ENCODE measurements at regions not wholly inside any gene's neighbourhood (a gene's known extent, or its start where the extent isn't known, plus 50 kb on each side); places are given as distances from the start of the nearest gene placed in this dataset.

DNA sequence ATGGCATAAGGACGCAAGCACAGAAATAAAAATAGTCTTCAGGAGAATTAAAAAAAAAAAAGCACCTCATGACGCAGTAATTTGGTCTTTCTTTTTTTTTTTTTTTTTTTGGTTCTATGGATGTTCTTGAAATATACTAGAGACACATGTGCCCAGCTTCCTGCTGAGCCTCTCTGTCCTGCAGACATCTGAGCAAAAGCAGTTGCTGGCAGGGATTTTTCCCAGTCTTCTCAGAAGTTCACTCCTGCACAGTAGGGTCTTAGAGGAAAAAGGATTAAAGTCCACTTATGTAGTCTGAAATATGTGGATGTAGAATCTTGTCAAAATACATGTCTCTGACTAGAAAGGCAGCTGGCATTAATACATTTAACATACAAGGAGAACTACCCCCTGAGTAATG lies 1888.1 kb upstream of the SEL1L start:
- H3K4me3 ChIP-seq, result no peak overlapping the region
- no peak overlapping the region for H3K27ac ChIP-seq
- DNase-seq, result no peak
- peaks cover 0 to 6% (median 0%) of the 10 kb centered on the region in 4 donors for H3K4me1 ChIP-seq
- no peaks in the 10 kb centered on the region for H3K27me3 ChIP-seq
- 83 to 90% methylated on average over 2 of the region's 2 CpGs for WGBS, 2 donors (ENCODE audit: low coverage in 1 of 2)
- no peaks in the 10 kb centered on the region for H3K9me3 ChIP-seq
- no peak for TF ChIP-seq EP300 (IDR thresholded peaks at IDR 0.05; ENCODE audit: low read depth)
- TF ChIP-seq, protein P1, sequence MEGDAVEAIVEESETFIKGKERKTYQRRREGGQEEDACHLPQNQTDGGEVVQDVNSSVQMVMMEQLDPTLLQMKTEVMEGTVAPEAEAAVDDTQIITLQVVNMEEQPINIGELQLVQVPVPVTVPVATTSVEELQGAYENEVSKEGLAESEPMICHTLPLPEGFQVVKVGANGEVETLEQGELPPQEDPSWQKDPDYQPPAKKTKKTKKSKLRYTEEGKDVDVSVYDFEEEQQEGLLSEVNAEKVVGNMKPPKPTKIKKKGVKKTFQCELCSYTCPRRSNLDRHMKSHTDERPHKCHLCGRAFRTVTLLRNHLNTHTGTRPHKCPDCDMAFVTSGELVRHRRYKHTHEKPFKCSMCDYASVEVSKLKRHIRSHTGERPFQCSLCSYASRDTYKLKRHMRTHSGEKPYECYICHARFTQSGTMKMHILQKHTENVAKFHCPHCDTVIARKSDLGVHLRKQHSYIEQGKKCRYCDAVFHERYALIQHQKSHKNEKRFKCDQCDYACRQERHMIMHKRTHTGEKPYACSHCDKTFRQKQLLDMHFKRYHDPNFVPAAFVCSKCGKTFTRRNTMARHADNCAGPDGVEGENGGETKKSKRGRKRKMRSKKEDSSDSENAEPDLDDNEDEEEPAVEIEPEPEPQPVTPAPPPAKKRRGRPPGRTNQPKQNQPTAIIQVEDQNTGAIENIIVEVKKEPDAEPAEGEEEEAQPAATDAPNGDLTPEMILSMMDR (IDR thresholded peaks at IDR 0.05), result no peak
- TF ChIP-seq POLR2A (IDR thresholded peaks at IDR 0.05), result no peak
- no peak for TF ChIP-seq POLR2AphosphoS5 (IDR thresholded peaks at IDR 0.05)
- intact Hi-C loops (cut with DNase I; ENCODE audit: low total_unique reads), result loop anchor here (2.0 kb wide), 1 partner anchor 47 kb away; no protein-coding TSS in a partner anchor
- in situ Hi-C loops (cut with MboI; ENCODE audit: low pct_ligation_motif_present in 1 of 4, low pct_unique_long_range_greater_than_20kb in 1 of 4, low sequenced_read_pairs in 3 of 4), result no loop called here
- no peaks in the 10 kb centered on the region for H3K36me3 ChIP-seq

DNA sequence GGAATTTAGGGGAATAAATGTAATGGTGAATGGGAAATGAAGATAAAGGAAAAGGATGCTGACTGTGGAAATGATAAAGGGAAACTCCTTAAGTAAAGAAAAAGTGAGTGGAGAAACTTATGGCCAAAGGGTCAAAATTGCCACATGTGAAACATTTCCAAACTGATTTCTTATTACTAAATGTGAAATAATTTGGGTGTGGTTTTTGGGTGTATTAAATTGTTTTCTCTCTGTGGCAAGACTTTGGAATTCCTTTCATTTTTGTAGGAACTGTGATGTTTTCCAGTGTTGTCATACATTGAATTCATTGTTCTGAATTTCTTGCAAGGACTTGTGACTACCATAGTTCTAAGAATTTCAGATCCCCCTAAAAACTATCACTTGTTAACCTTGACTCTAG lies 1891.5 kb upstream of the SEL1L start:
- Histone ChIP-seq H3K4me3 (no peak overlapping the region), H3K4me1 (peaks cover 0 to under 1% (median 0%) of the 10 kb centered on the region in 4 donors), H3K9me3 (no peaks in the 10 kb centered on the region), H3K36me3 (no peaks in the 10 kb centered on the region), H3K27ac (no peak overlapping the region), H3K27me3 (no peaks in the 10 kb centered on the region)
- intact Hi-C loops (cut with DNase I; ENCODE audit: low total_unique reads), result no loop called here
- in situ Hi-C loops (cut with MboI; ENCODE audit: low pct_ligation_motif_present in 1 of 4, low pct_unique_long_range_greater_than_20kb in 1 of 4, low sequenced_read_pairs in 3 of 4), result no loop called here
- DNase-seq, result no peak
- TF ChIP-seq POLR2A (IDR thresholded peaks at IDR 0.05), result no peak

DNA sequence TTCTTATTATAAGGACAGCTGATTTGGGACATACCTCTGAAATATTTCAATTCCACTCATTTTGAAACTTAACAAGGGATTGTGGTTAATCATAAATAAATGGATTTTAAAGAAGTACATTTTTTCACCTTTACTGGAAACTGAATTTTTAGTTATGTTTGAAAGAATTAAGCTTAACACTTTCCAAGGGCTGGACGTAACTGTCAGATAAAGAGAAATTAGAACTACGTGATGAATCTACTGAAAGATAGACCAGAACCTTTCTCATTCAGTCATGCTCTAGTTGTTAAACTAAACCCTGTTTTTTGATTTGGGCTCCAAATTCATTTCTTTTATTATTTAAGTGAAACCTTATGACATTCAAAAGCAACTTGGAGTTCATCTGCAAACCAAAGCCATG lies 1892.1 kb upstream of the SEL1L start:
- Histone ChIP-seq H3K27me3 (no peaks in the 10 kb centered on the region), H3K9me3 (no peaks in the 10 kb centered on the region), H3K27ac (no peak overlapping the region), H3K4me3 (no peak overlapping the region), H3K36me3 (no peaks in the 10 kb centered on the region), H3K4me1 (no peaks in the 10 kb centered on the region)
- no peak for TF ChIP-seq EP300 (IDR thresholded peaks at IDR 0.05; ENCODE audit: low read depth)
- no peak for TF ChIP-seq POLR2A (IDR thresholded peaks at IDR 0.05)
- TF ChIP-seq, protein P1 (IDR thresholded peaks at IDR 0.05), result no peak
- no peak for TF ChIP-seq POLR2AphosphoS5 (IDR thresholded peaks at IDR 0.05)
- WGBS, 2 donors (ENCODE audit: low coverage in 1 of 2), result 88 to 90% methylated on average over 2 of the region's 2 CpGs
- in situ Hi-C loops (cut with MboI; ENCODE audit: low pct_ligation_motif_present in 1 of 4, low pct_unique_long_range_greater_than_20kb in 1 of 4, low sequenced_read_pairs in 3 of 4), result no loop called here
- intact Hi-C loops (cut with DNase I; ENCODE audit: low total_unique reads), result no loop called here
- no peak for DNase-seq

DNA sequence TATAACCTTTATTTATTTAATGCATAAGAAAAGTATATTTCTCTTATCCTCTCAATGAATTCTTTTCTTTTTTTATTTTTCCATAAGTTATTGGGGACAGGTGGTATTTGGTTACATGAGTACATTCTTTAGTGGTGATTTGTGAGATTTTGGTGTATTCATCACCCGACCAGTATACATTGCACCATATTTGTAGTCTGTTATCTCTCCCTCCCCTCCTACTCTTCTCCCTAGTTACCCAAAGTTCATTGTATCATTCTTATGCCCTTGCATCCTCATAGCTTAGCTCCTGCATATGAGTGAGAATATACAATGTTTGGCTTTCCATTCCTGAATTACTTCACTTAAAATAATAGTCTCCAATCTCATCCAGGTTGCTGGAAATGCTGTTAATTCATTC lies 1900.0 kb upstream of the SEL1L start:
- Histone ChIP-seq H3K27ac (no peak overlapping the region), H3K27me3 (no peaks in the 10 kb centered on the region), H3K36me3 (no peaks in the 10 kb centered on the region), H3K4me1 (no peaks in the 10 kb centered on the region), H3K4me3 (no peak overlapping the region), H3K9me3 (no peaks in the 10 kb centered on the region)
- intact Hi-C loops (cut with DNase I; ENCODE audit: low total_unique reads) (no loop called here), in situ Hi-C loops (cut with MboI; ENCODE audit: low pct_ligation_motif_present in 1 of 4, low pct_unique_long_range_greater_than_20kb in 1 of 4, low sequenced_read_pairs in 3 of 4) (no loop called here)
- 82 to 83% methylated on average over 1 of the region's 1 CpG for WGBS, 2 donors (ENCODE audit: low coverage in 1 of 2)
- TF ChIP-seq POLR2A (IDR thresholded peaks at IDR 0.05) (no peak), POLR2AphosphoS5 (IDR thresholded peaks at IDR 0.05) (no peak), EP300 (IDR thresholded peaks at IDR 0.05; ENCODE audit: low read depth) (no peak)
- TF ChIP-seq, protein P1 (IDR thresholded peaks at IDR 0.05), result no peak
- no peak for DNase-seq

DNA sequence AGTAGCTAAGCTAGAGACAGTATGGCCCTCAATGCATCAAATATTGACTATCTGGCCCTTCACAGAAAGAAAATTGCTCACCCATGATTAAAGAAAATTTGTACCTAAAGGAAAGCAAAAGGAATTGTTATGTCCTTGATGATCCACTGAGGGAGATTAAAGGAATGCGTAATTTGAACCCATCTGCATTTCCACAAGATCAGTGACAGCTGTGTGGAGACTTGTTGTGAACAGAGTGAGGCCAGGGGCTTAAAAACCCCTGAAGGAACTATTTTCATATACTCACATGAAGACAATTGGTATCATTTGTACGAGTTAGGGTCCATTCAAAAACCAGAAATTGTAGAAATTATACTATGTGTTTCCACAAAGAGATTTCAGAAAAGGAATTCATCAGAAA lies 1908.1 kb upstream of the SEL1L start:
- TF ChIP-seq POLR2AphosphoS5 (IDR thresholded peaks at IDR 0.05) (no peak), POLR2A (IDR thresholded peaks at IDR 0.05) (no peak)
- no peaks in the 10 kb centered on the region for H3K9me3 ChIP-seq
- H3K4me3 ChIP-seq, result no peak overlapping the region
- DNase-seq, result no peak
- in situ Hi-C loops (cut with MboI; ENCODE audit: low pct_ligation_motif_present in 1 of 4, low pct_unique_long_range_greater_than_20kb in 1 of 4, low sequenced_read_pairs in 3 of 4), result no loop called here
- no peaks in the 10 kb centered on the region for H3K36me3 ChIP-seq
- no peaks in the 10 kb centered on the region for H3K27me3 ChIP-seq
- intact Hi-C loops (cut with DNase I; ENCODE audit: low total_unique reads), result no loop called here
- 71 to 80% methylated on average over 2 of the region's 2 CpGs for WGBS, 2 donors (ENCODE audit: low coverage in 1 of 2)
- no peak overlapping the region for H3K27ac ChIP-seq
- no peaks in the 10 kb centered on the region for H3K4me1 ChIP-seq

All from transverse colon (tissue), 4 donors.